Thoracic aorta (tissue), 2 donors: ENCODE measurements at regions not wholly inside any gene's neighbourhood (a gene's known extent, or its start where the extent isn't known, plus 50 kb on each side); places are given as distances from the start of the nearest gene placed in this dataset.

Experiments
- ATAC-seq: fragments of 150-250 bp; one replicate; pipeline ENCODE4 v1.8.0; 2017; ENCODE audit warnings: low read depth; ENCODE audit not compliant: insufficient number of reproducible peaks, low FRiP score
- DNase-seq: peaks from one replicate; pipeline ENCODE4 v3.0.0-alpha.2; 2020; ENCODE audit warnings: low spot score
- H3K27ac ChIP-seq, 2 donors: fragments of 200-600 bp; sonication (generic); 1 replicate in 1 of 2; 2 replicates in 1 of 2; pipeline ENCODE4 v1.5.1; 2016; ENCODE audit warnings: mild to moderate bottlenecking in 2 of 2, moderate library complexity in 2 of 2
- H3K27me3 ChIP-seq: fragments of 200-600 bp; sonication (generic); replicated peaks from 2 replicates; pipeline ENCODE4 v1.6.0; 2016; ENCODE audit warnings: mild to moderate bottlenecking; ENCODE audit not compliant: insufficient read depth
- H3K36me3 ChIP-seq: fragments of 200-600 bp; sonication (generic); one replicate; pipeline ENCODE4 v1.5.1; 2016
- H3K4me1 ChIP-seq, 2 donors: fragments of 200-600 bp; sonication (generic); 1 replicate in 1 of 2; 2 replicates in 1 of 2; pipeline versions ENCODE4 v1.5.1 to v1.6.0; 2016; ENCODE audit warnings: low read depth in 2 of 2, mild to moderate bottlenecking in 1 of 2; ENCODE audit not compliant: control insufficient read depth in 1 of 2
- H3K4me3 ChIP-seq: fragments of 200-600 bp; sonication (generic); 2 replicates; pipeline ENCODE4 v1.5.1; 2016; ENCODE audit warnings: mild to moderate bottlenecking
- H3K9me3 ChIP-seq: fragments of 200-600 bp; sonication (generic); 2 replicates; pipeline ENCODE4 v1.5.1; 2016
- TF ChIP-seq, protein P1 (sequence below): fragments of 200-600 bp; sonication (generic); IDR thresholded peaks from one replicate; pipeline ENCODE4 v1.5.1; 2019; ENCODE audit warnings: antibody characterized with exemption

GRCh38 chr20:63076421-63076820 is 69.7 kb upstream of the BHLHE23 start:
- TF ChIP-seq, protein P1, sequence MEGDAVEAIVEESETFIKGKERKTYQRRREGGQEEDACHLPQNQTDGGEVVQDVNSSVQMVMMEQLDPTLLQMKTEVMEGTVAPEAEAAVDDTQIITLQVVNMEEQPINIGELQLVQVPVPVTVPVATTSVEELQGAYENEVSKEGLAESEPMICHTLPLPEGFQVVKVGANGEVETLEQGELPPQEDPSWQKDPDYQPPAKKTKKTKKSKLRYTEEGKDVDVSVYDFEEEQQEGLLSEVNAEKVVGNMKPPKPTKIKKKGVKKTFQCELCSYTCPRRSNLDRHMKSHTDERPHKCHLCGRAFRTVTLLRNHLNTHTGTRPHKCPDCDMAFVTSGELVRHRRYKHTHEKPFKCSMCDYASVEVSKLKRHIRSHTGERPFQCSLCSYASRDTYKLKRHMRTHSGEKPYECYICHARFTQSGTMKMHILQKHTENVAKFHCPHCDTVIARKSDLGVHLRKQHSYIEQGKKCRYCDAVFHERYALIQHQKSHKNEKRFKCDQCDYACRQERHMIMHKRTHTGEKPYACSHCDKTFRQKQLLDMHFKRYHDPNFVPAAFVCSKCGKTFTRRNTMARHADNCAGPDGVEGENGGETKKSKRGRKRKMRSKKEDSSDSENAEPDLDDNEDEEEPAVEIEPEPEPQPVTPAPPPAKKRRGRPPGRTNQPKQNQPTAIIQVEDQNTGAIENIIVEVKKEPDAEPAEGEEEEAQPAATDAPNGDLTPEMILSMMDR: no peak
- H3K36me3 ChIP-seq: no peaks in the 10 kb centered on the region
- no peaks in the 10 kb centered on the region for H3K4me1 ChIP-seq
- H3K27ac ChIP-seq: no peak overlapping the region
- H3K9me3 ChIP-seq: peaks cover 24% of the 10 kb centered on the region
- DNase-seq (no peak), ATAC-seq (no peak)
- H3K27me3 ChIP-seq: no peaks in the 10 kb centered on the region
- H3K4me3 ChIP-seq: no peak overlapping the region

- Histone ChIP-seq H3K27me3 (no peaks in the 10 kb centered on the region), H3K27ac (no peak overlapping the region), H3K4me1 (peaks cover 0 to under 1% of the 10 kb centered on the region in 2 donors), H3K4me3 (no peak overlapping the region), H3K36me3 (no peaks in the 10 kb centered on the region), H3K9me3 (peaks cover 19% of the 10 kb centered on the region)
- DNase-seq: no peak
- TF ChIP-seq, protein P1: no peak
- no peak for ATAC-seq
These were observed 67.9 kb upstream of the BHLHE23 start for GRCh38 chr20:63074631-63075030.

GRCh38 chr20:63074182-63074581 is 67.4 kb upstream of the BHLHE23 start:
- H3K27me3 ChIP-seq: no peaks in the 10 kb centered on the region
- ATAC-seq (no peak), DNase-seq (no peak)
- H3K27ac ChIP-seq: no peak overlapping the region
- peaks cover 0 to 4% of the 10 kb centered on the region in 2 donors for H3K4me1 ChIP-seq
- no peaks in the 10 kb centered on the region for H3K36me3 ChIP-seq
- H3K4me3 ChIP-seq: no peak overlapping the region
- peaks cover 16% of the 10 kb centered on the region for H3K9me3 ChIP-seq
- TF ChIP-seq, protein P1: no peak

DNA sequence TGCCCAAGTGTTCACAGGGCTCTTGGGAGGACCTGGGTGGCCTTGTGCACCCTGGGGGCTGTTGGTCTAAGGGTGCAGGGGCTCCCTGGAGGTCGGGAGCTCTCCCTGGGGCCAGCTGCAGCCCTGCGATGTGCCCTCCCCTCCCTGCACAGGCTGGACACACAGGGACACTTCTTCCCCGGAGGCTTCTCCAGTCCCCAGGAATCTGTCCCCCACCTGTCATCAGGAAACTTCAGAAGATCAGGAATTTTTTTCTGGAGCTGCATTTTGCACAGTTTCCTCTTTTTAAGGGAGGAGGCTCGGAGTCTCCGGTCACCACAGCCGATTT is 66.9 kb upstream of the BHLHE23 start:
- no peak overlapping the region for H3K4me3 ChIP-seq
- peaks cover 0 to 4% of the 10 kb centered on the region in 2 donors for H3K4me1 ChIP-seq
- TF ChIP-seq, protein P1: no peak
- ATAC-seq: no peak
- H3K27ac ChIP-seq: no peak overlapping the region
- DNase-seq: no peak
- no peaks in the 10 kb centered on the region for H3K36me3 ChIP-seq
- peaks cover 15% of the 10 kb centered on the region for H3K9me3 ChIP-seq
- no peaks in the 10 kb centered on the region for H3K27me3 ChIP-seq

DNA sequence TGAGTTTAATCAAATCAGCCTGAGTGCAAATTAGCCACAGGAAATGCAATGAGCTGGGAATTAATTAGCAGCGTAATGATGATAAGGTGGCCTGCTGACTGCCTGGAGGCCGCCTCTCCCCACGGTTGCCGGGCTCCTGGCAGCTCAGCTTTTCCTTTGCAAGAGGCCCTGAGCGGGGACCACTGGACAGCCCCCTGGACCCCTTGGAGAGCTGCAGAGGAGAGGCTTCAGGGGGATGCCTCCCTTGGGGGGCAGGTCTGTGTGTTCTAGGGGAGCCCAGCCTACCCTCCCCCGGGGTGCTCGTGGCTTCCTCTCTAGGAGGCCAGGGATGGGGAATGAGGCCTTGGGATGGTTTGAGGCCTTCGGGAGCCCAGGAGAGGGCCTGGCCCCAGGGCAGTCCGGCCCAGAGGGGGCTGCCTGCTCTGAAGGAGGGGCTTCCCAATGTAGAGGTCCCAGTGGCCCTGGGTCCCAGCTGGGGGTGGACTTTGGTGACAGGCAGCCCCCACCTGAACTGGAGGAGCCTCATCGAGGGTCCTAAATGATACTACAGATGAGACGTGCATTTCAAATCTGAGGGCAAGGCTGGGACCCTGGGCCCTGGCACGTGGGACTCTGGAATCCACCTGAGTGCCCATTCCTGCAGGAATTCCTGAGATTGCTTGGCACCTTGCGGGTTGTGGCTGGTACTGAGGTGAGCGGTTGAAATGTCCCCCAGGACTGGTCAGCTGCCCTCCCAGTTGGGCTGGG is 66.4 kb upstream of the BHLHE23 start:
- Histone ChIP-seq H3K9me3 (peaks cover 10% of the 10 kb centered on the region), H3K4me1 (peaks cover 0 to 4% of the 10 kb centered on the region in 2 donors), H3K27ac (no peak overlapping the region), H3K4me3 (no peak overlapping the region), H3K36me3 (no peaks in the 10 kb centered on the region), H3K27me3 (no peaks in the 10 kb centered on the region)
- ATAC-seq (no peak), DNase-seq (no peak)
- TF ChIP-seq, protein P1: no peak
